Spleen (tissue), 7 donors: ENCODE measurements at regions not wholly inside any gene's neighbourhood (a gene's known extent, or its start where the extent isn't known, plus 50 kb on each side); places are given as distances from the start of the nearest gene placed in this dataset.

ENCODE experiments used
- CTCF ChIP-seq, 11 experiments: fragments of 200-600 bp in 7 of 11; fragments of 450-650 bp in 4 of 11; sonication (generic) in 4 of 11; IDR thresholded peaks in 8 of 11; conservative IDR thresholded peaks in 3 of 11; 1 replicate in 7 of 11; 2 replicates in 4 of 11; pipeline versions ENCODE4 v1.4.0 to v1.8.0; 2016 to 2021; ENCODE audit warnings: antibody characterized with exemption in 11 of 11, inconsistent platforms in 4 of 11, mild to moderate bottlenecking in 1 of 11
- POLR2A ChIP-seq, 3 donors: fragments of 450-650 bp; IDR thresholded peaks; one replicate each; pipeline ENCODE4 v1.5.1; 2017; ENCODE audit warnings: antibody characterized with exemption in 3 of 3, mild to moderate bottlenecking in 1 of 3
- donor health status: DM: no; HTN: no; CAD: no; lungs with moderate emphysema.
- donor health status: DM: no; HTN: no; CAD: no.
- donor health status: DM: no; HTN: no; CAD: no.

- no peak for TF ChIP-seq POLR2A (IDR thresholded peaks at IDR 0.05)
- TF ChIP-seq CTCF (IDR thresholded peaks at IDR 0.05 in 8 of 11, conservative IDR thresholded peaks at IDR 0.05 in 3 of 11): no peak
Measured at GRCh38 chr16:77070683-77071082, 120.3 kb upstream of the MON1B start.
